Mucosa of gallbladder (tissue), 1 donor: ENCODE measurements at regions not wholly inside any gene's neighbourhood (a gene's known extent, or its start where the extent isn't known, plus 50 kb on each side); places are given as distances from the start of the nearest gene placed in this dataset.
A peak's percentile ranks its signal among the peaks of the same experiment; 100 is the strongest.
"Not testable (repeated sequence)": the region's sequence is repeated elsewhere in the genome, so short reads cannot be mapped to it uniquely, and the experiment has no call there.

Experiments
- DNase-seq: peaks from one replicate; pipeline ENCODE4 v3.0.0-alpha.2; 2020; ENCODE audit warnings: low spot score
- donor health status: DM: no; HTN: no; CAD: no.

DNA sequence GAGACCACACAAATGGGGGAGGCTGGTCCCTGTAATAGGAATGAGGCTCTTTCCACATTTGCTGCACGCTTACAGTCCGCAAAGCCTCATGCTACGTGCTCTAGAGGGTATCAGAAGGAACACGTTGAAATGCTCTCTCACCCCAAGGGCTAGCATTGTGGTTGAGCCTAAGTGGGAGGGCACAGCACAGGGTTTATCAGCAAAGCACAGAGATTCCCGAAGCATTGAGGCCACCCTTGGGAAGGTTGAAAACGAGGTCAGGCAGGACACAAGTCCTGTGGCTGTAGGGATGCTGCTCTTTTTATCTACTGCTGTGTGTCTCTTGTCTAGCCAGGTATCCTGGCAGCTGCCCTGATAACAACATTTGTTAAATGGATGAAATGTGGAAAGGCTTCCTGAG lies 378.3 kb downstream of the EN1 start:
- DNase-seq, result no peak

DNA sequence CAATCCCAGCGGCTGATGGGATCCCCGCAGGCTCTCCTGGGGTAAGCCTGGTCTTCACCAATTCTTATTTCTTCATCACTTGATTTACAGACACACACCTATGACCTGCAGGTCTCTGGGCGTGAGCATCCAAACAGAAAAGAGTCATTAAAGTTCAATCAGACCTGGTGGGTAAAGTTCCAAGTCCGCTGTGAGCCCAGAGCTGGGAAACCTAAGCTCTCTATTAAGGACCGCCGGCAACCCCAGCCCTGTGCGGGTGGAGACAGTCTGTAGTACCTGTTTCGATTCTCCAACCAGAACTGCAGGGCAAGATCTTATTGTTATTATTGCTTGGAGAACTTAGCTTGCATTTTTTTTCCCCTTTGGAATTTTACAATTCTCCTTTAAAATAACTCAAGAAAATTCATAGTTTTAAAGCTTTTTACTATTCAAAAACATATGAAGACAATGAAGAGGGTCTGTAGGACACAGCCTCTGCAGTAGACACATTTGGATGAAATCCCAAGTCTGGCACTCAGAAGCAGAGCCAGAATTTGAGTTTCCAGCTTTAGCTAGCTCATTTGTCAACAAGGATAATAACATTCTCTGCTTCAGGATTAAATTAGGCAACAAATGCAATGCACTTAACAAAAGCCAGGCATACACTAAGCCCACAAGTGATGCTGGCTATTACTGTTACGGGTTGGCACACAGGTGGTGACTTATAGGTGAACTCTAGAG lies 376.4 kb downstream of the INSIG2 start:
- no peak for DNase-seq

DNA sequence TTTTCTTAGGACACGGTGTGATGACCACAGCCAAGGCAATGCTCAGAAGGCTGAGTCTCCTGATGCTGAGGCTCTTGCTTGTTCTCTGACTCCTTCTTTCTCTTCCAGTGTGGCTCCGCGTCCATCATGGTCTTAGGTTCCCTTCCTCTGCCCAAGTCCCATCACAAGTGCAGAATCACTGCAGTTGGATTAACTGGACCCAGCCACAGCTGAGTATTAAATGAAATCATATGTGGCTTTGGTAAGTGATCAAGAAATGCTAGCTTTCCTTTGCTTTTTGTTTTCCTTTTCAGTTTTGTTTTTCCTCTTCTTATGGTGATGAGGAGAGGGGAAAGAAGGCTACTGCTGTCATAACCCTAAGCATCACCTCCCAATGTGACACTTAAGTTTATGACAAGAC lies 375.8 kb downstream of the INSIG2 start:
- no peak for DNase-seq

DNA sequence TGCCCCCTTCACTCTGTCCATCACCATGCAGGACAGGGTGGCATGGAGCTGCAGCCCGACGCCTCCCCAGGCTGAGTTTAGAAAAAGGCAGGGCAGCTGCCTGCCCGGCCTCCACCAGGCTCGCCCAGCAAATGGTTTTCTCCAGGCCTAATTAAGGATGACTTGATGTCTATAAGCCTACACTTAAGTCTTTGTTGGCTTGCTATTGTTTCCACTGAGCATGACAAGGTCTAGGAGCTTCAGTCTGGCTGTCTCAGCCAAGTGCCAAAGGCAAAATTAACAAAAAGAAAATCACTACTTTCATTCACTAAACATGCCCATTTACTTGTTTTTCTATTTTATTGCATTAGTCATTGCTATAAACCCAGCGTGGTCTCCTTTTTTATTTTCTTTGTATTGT lies 372.2 kb downstream of the INSIG2 start:
- DNase-seq, result no peak

DNA sequence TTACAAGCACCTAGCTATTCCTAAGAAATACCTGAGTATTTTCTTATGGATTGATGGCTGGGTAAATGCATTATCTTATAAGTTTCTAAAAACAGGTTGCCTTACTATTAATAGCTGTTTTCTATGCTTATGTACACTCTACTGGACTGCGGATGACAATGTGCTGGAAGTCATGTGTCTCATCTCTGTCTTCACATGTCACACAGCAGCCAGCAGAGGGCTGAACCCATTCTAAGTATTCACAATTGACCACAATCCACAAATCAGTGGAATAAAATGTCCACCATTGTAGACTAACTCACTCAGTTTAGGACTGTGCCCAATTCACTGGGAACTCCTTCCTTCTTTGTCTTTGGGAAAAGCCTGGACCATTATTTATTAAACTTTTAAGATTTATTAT lies 371.2 kb downstream of the INSIG2 start:
- DNase-seq, result no peak

DNA sequence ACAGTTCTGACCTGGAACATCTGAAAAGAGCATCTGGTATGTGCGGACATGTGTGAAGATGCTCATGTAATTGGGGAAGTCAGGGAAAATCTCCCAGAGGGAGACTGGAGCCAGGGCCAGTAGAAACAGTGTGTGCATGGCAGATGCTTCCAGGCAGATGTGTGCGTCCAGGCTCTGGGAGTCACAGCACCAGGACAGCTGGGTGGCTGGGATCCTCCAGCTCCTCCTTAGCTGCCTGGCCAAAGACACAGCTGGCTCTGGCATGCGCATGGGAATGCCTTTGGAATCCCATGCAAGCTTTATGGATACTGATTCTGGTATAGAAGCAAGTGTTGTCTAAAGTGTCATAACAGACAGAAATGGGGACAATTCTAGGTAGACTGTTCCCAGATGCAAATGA lies 369.7 kb downstream of the INSIG2 start:
- no peak for DNase-seq

DNA sequence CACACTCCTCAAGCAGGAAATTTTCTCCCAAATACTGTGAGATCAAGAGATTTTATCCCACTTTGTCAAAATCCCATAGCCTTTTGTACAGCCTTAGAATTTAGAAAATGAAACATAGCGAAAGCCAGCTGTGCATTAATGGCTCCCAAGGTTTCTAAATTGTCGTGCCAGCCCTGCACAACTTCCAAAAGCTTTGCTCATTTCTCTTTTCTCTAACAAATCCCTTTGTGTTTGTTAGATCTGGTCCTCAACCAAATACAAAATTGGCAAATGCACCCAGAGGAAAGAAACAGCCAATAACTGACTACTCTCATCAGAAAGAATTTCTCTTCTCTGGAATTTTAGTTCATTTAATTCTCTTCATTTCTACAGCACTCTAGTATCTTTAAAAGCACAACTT lies 361.1 kb downstream of the INSIG2 start:
- DNase-seq, result no peak

DNA sequence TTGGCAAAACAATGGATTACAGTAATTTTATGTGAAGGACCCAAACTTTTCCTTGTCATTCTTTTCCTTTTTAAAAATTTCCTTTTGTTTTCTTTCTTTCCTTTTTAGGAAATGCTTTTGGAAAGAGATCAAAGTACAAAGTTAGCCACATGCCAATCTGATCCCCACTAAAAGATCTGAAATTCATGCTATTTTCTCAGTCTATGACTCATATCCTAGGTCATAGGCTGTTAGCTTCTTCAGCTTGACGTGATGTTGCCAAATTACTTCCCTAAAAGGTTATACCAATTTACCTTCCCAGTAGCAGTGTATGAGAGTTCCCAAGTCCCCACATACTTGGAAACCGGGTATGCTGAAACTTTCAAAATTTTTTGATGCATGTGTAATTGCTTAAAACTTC lies 355.3 kb downstream of the INSIG2 start:
- DNase-seq, result no peak

DNA sequence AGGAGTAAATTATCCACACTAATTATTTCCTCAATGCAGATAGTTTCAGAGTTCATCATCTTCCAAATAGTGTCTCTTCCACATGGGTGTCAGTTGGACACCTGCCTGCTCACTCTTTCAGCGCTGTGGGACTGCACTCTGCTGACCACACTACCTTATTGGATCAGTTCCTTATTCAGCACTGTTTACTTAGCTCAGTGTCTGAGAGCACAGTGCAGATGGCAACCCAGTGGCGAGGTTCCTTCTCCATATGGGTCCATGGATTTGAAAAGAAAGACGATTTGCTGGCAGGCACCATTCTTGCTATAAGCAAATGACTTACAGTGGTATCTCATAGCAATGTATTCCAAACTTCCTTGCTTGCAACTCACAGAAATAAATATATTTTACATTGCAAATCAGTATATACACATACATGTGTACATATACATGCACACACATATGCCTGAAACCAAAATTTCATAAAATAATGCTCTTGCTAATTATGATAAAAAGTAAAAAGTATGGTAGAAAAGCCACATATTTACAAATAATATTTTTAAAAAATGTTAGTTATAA lies 354.8 kb downstream of the INSIG2 start:
- peak; percentile 11 for DNase-seq

DNA sequence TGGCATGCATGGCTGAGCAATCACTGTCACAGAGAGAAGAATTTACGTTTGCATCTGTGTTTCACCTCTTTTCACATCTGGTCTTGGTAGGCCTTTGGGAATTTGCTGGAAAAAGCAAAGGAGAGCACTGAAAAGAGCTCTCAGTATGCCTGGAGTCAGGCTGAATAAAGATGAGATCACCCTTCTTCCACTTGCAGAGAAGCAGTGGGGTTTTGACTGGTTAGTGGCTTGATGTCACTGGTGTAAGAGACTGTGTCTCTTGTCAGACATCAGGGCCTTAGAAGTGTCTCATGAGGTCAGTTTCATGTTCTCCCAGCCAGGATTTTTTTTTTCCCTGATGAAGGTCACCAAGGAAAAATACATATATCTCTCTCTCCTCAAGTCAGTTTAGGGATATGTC lies 353.8 kb downstream of the INSIG2 start:
- DNase-seq, result no peak

DNA sequence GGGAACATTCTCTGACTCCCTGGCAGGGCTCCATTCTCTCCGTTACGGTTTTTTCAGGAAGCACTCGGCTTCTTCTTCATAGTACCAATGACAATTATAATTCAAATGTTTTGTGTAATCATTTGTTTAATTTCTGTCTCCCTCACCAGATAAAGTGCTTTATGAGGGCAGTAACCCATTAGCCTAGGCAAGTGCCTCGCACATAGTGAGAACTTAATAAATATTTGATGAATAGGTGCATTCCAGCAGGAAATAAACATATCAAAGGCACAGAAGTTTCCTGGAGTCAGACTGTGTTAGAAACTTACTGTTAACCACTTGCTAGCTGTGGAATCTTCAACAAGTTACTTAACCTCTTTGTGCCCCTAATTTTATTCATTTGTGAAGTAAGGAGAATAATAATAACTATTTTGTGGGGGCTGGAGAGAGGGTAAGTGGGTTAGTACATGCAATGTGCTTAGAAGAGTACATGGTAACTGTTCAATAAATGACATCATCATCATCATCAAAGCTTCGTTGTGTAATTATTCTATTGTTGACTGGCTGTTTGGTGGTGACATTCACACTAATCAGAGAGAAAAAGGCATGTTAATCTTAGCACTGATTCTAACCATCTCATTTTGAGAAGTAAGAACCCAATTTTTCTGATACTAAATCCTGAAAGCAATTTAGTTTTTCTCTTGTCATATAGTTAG lies 352.3 kb downstream of the INSIG2 start:
- DNase-seq, result no peak

DNA sequence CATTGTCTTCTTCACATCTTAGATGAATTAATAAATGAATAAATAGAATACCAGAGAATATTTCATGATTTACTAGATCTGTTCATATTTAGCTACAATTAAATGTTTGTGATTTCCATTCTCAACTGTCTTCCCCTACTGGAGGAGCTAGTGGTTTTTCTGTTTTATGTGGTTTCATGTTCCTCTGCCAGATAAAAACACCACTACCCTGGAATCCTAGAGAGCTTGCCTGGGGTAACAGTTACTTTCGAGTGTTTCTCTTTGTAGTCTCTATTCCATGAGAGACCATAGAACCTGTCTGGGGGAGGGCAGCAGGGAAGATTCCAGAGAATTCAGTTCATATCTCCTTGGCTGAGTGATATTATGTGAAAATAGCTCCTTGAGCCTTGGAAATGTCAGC lies 349.2 kb downstream of the INSIG2 start:
- DNase-seq, result no peak

DNA sequence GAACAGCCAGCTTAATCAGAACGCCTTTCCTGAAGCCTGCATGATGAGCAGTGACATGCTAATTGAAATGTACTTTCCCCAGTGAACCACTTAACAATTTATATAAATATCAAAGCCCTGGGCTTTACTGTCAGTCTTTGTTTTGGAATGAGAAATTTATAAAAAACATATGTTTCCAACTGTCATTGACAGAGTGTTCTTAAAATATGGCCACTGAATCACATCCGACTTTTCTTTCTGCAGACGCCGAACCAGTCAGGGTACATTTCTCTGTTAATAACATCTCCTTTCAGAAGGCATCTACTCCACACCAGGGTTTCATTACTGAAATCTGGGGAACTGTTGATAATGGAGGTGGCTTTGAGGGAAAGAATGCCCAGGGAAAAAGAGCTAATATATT lies 343.7 kb downstream of the INSIG2 start:
- DNase-seq, result no peak

DNA sequence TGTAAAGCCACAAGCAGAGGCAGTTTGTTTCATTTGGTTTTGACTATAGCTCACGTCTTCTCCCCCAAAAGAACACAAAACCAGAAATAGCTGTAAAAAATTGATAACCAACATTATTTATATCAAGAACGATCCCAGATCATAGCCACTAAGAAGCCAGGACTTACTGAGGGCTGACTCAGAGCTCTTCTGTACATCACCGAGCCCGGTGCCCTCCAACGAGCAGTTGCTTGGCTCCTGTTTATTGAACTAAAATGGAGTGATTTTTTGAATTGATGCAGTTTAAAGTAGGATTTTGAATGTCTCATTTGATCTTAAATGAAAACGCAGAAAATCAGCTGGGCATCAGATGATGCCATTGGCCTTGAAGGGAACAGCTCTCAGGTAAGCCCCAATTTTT lies 343.3 kb downstream of the INSIG2 start:
- DNase-seq, result no peak

DNA sequence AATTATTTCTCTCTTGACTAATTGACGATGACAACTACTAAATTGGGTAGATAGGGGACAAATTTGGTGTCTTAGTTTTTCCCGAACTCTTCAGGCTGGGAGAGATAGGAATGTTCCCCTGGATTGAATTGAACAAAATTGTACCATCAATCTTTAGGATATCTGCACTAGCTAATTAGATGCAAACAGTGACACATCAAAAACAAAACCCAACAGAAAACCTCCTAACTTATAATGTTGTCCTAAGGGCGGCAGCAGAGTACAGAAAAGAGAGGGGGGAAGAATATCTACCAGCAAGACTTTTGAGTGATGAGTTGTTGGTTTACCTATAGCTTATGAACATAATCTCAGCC lies 342.9 kb downstream of the INSIG2 start:
- DNase-seq, result no peak

DNA sequence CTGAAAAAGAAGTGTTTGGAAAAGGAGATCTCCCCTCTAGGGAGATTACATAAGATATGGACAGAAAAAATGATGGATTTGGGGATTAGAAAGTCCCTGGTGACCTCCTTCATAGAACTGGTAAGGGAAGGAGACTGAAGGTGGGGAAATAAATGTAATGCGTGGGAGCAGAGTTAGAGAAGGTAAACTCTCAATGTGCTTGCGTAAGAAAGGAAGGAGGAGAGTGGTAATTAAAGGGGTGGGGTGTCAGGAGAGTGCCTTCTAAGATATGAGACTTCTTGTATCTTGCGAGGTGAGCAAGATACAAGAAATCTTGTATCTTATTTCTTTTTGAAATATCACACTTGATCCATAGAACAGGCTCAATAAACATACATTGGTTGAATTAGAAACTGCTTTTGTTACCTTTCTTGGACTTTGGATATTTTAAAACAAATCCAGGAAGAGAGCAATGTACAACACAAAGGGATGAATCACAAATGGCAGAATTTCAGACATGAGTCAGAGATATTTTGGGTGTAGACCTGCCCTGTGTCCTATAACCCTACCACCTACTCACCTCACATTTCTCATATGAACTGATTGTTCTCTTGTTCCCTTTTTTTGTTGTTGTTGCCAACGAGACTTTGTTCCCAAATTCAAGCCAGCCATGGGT lies 342.4 kb downstream of the INSIG2 start:
- no peak for DNase-seq

DNA sequence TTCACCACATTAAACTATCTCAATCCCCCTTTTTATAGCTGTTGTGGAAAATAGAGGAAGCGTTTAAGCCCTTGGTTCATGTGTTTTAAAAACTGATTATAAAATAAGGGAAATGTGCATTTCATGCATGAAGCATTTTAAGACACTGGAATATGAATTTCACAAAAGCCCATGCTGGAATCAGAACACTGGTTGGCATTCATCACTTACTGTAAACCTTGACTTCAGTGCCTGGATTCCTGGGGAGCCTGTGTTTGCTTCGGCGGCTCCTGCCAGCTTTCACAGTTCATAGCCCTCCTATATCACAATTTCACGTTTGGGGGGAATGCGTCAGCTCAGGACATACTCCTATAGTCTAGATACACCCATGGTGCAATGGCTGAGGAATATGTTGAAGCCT lies 336.9 kb downstream of the INSIG2 start:
- no peak for DNase-seq

DNA sequence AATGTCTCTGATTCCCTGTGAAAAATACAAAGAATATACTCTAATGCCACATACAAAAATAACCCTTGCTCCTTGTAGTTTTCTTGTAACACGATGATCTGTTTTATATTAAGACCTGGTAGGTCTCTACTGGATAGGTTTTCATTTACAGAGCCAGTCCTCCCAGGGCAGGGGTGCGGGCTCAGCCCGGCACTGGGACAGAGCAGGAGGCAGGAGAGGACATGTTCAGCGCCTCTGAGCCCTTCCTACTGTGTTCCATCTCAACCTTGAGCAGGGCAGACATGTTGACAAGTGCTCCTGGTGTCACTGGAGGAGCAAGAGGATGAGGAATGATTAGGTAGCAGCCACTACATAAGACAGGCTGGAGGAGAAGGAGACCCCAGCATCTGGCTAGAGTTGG lies 335.5 kb downstream of the INSIG2 start:
- no peak for DNase-seq

DNA sequence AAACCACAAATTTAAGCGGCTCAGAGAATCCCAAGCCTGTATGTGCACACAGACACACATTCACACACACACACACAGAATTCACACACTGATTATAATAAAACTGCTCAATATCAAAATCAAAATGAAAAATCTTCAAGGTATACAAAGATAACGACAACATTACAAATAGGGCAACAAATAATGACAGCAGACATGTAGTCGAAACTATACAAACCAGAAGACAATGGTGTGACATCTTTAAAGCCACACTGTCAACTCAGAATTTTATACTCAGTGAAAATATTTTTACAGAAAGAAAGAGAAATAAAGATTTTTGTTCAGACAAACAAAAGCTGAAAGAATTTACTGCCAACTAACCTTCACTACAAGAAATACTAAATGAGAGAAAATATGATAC lies 333.4 kb downstream of the INSIG2 start:
- DNase-seq, result no peak

DNA sequence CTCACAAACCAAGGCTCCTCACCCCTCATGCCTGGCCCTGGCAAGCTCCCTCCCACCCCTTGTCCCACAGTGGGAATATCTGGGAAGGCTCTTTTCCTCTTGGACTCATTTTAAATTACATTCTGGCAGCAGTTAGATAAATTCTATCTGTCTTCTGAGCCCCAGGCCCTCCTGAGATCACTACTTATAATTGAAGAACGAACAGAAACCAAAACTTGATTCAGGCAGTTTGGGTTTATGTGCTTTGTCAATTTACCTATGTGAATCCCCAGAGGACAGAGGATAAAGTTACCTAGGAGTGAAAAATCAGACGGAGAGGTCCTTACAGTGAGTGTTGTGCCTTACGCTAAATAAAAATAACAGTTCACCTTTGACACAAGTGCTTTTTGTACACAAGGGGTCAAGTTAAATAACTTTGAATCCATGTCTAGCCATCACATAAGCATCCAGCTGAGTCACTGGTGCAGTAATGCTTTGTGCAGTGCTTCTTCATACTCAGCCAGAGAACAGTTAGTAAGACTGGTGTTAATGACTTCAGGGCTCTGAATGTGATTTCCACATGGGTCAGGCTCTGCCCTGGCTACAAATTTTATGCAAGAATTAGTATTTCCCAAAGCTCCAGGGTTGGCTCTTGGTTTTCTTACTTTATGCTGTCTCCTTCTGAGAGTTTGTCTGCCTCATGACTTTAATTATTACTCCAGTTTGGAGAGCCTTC lies 329.3 kb downstream of the INSIG2 start:
- DNase-seq, result no peak

DNA sequence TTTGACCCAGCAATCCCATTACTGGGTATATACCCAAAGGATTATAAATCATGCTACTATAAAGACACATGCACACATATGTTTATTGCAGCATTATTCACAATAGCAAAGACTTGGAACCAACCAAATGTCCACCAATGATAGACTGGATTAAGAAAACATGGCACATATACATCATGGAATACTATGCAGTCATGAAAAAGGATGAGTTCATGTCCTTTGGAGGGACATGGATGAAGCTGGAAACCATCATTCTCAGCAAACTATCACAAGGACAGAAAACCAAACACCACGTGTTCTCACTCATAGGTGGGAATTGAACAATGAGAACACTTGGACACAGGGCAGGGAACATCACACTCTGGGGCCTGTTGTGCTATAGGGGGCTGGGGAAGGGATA lies 326.9 kb downstream of the INSIG2 start:
- DNase-seq, result not testable (repeated sequence)

DNA sequence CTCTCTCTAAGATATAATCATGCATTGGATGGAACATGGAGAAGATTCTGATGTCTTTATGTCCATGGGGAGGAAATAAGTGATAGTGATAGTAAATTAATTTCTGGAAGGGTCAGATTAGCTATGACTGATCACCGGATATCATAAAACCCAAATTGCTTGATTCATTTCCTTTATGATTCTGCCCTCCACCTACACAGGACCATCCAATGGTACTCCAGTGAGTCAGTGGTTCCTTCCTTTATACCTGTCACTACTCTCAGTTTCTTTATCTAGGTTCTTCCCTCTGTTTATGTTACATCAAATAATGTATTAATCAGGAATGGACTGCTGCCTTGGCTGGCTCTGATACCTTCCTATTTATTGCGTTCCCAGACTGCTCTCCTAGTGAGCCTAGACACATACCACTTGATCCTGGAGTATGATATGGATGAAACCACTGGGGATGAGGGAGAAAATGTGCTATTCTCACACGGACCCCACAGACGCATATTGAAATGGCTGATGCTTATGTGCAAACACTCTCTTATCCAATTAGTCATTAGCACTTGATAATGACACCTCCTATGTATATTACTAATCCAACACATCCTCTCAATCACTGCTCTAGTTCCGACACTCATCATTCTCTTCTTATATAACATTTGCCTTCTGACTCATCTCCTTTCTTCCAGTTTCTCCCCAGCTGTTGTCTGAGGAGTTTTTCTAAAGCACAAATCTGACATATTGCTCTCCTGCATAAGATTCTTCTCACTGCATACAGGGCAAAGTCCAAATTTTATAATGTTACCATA lies 315.6 kb downstream of the INSIG2 start:
- DNase-seq, result no peak
